GM12865 (cell line): ENCODE measurements at regions not wholly inside any gene's neighbourhood (a gene's known extent, or its start where the extent isn't known, plus 50 kb on each side); places are given as distances from the start of the nearest gene placed in this dataset.

ENCODE experiments used
- DNase-seq: peaks from one replicate; pipeline ENCODE4 v3.0.0; 2010; ENCODE audit warnings: low read depth
- H3K4me3 ChIP-seq: 2 replicates; pipeline ENCODE4 v1.5.1; 2011; ENCODE audit warnings: mild to moderate bottlenecking, low read depth, low read length, control low read depth
- CTCF ChIP-seq: IDR thresholded peaks from 2 replicates; pipeline ENCODE4 v1.5.1; 2011; ENCODE audit warnings: low read length, control low read depth, low read depth, inconsistent platforms; ENCODE audit not compliant: insufficient read depth; ENCODE audit errors: missing control alignments

DNA sequence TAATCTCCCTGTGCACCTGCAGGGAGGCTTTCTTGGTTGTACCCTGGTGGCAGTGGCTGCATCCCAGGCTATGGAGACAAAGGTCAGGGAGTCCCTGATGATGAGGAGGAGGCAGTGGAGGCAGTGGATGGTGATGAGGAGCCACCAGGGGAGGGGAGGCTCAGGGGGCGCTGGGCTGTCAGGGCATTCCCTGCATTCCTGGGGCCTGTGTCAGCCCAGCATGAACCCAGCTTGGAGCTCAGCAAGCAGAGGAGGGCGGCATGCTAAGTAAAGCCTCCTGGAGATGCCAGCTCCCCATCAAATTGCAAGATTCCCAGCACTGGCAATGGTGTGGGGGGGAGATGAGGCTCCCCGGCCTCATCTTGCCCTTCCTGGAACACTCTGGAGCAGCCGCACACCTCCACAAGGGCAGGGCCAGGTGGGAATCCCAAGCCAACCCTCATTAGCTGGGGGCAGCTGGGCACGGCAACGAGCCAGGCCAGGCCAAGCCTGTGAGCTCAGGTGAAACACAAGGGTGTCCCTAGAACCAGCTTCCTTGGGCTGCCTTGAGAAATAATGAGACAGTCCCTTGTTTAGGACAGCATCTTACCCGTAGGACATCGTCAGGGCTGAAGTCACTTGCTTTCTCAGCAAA lies 469.5 kb downstream of the MATN1 start:
- no peak for DNase-seq
- TF ChIP-seq CTCF = no peak
- H3K4me3 ChIP-seq = no peak overlapping the region

- no peak overlapping the region for H3K4me3 ChIP-seq
- TF ChIP-seq CTCF = no peak
- DNase-seq = no peak
Measured at GRCh38 chr1:30253361-30253760, 470.0 kb downstream of the MATN1 start.

- H3K4me3 ChIP-seq = no peak overlapping the region
- no peak for DNase-seq
- TF ChIP-seq CTCF = no peak
Measured at GRCh38 chr1:30250984-30251850, 472.2 kb downstream of the MATN1 start.

- DNase-seq = no peak
- no peak overlapping the region for H3K4me3 ChIP-seq
- no peak for TF ChIP-seq CTCF
Measured at GRCh38 chr1:30250338-30250983, 472.9 kb downstream of the MATN1 start.

- H3K4me3 ChIP-seq = no peak overlapping the region
- DNase-seq = no peak
- TF ChIP-seq CTCF = no peak
Measured at GRCh38 chr1:30249446-30250337, 473.7 kb downstream of the MATN1 start.

DNA sequence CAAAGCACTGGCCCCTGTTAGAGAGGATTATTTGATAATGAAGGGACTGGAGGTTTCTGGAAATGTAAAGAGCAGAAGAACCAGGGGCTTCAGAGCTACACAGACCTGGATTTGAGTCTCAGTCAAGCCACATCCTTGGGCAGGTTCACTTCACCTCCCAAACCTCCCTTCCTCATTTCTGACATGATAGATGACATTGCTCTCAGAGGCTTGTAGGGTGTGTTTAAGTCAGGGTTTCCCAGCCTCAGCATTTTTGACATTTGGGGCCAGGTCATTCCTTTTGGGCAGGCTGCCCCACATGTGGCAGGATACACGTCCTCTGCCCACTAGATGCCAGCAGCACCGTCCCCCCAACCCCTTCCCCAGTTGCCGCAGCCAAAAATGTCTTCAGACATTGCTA lies 474.6 kb downstream of the MATN1 start:
- no peak for DNase-seq
- no peak overlapping the region for H3K4me3 ChIP-seq
- TF ChIP-seq CTCF = no peak
